NCI-H82 (cell line): ENCODE measurements at regions not wholly inside any gene's neighbourhood (a gene's known extent, or its start where the extent isn't known, plus 50 kb on each side); places are given as distances from the start of the nearest gene placed in this dataset.
A peak's percentile ranks its signal among the peaks of the same experiment; 100 is the strongest.

ENCODE experiments used
- DNase-seq: peaks from one replicate; lab custom pipeline; 2025; lab: John Stamatoyannopoulos, UW

GRCh38 chr12:19712041-19712440 is 272.7 kb downstream of the AEBP2 start:
- DNase-seq: no peak

- no peak for DNase-seq
Measured at GRCh38 chr12:19718401-19718800, 279.1 kb downstream of the AEBP2 start.

GRCh38 chr12:19719672-19720071 is 280.4 kb downstream of the AEBP2 start:
- DNase-seq: no peak

- no peak for DNase-seq
Measured at GRCh38 chr12:19726122-19726521, 286.8 kb downstream of the AEBP2 start.

GRCh38 chr12:19726592-19726991 is 287.3 kb downstream of the AEBP2 start:
- no peak for DNase-seq

- DNase-seq: no peak
Measured at GRCh38 chr12:19737019-19737418, 297.7 kb downstream of the AEBP2 start.

- DNase-seq: peak; percentile 76
Measured at GRCh38 chr12:19739195-19739776, 300.0 kb downstream of the AEBP2 start.

GRCh38 chr12:19740472-19741131 is 301.3 kb downstream of the AEBP2 start:
- DNase-seq: no peak

GRCh38 chr12:19741132-19741489 is 301.8 kb downstream of the AEBP2 start:
- DNase-seq: no peak

GRCh38 chr12:19744705-19745218 is 305.5 kb downstream of the AEBP2 start:
- no peak for DNase-seq

- DNase-seq: no peak
Measured at GRCh38 chr12:19746471-19746870, 307.2 kb downstream of the AEBP2 start.

- no peak for DNase-seq
Measured at GRCh38 chr12:19749906-19750574, 310.7 kb downstream of the AEBP2 start.

GRCh38 chr12:19751078-19751477 is 311.8 kb downstream of the AEBP2 start:
- DNase-seq: no peak

GRCh38 chr12:19752712-19753111 is 313.4 kb downstream of the AEBP2 start:
- no peak for DNase-seq

GRCh38 chr12:19755136-19755535 is 315.8 kb downstream of the AEBP2 start:
- no peak for DNase-seq

- peak; percentile 54 for DNase-seq
Measured at GRCh38 chr12:19757317-19757877, 318.1 kb downstream of the AEBP2 start.

- DNase-seq: no peak
Measured at GRCh38 chr12:19759227-19759626, 319.9 kb downstream of the AEBP2 start.

GRCh38 chr12:19760611-19761010 is 321.3 kb downstream of the AEBP2 start:
- no peak for DNase-seq

GRCh38 chr12:19761463-19761862 is 322.2 kb downstream of the AEBP2 start:
- DNase-seq: no peak

- no peak for DNase-seq
Measured at GRCh38 chr12:19763488-19763887, 324.2 kb downstream of the AEBP2 start.

- DNase-seq: no peak
Measured at GRCh38 chr12:19764408-19764807, 325.1 kb downstream of the AEBP2 start.

GRCh38 chr12:19771858-19772257 is 332.6 kb downstream of the AEBP2 start:
- no peak for DNase-seq

- DNase-seq: no peak
Measured at GRCh38 chr12:19772776-19773175, 333.5 kb downstream of the AEBP2 start.
